Skeletal muscle tissue (tissue), 3 donors: ENCODE measurements at regions not wholly inside any gene's neighbourhood (a gene's known extent, or its start where the extent isn't known, plus 50 kb on each side); places are given as distances from the start of the nearest gene placed in this dataset.
A peak's percentile ranks its signal among the peaks of the same experiment; 100 is the strongest.

ENCODE experiments used
- H3K27ac ChIP-seq: one replicate; pipeline ENCODE4 v1.7.0; 2013; ENCODE audit warnings: mild to moderate bottlenecking, low read depth, low read length, inconsistent platforms
- H3K27me3 ChIP-seq, 3 donors: one replicate each; pipeline ENCODE4 v1.7.0; 2013; ENCODE audit warnings: low read length in 3 of 3; ENCODE audit not compliant: control insufficient read depth in 3 of 3, insufficient read depth in 3 of 3
- H3K36me3 ChIP-seq, 3 donors: one replicate each; pipeline ENCODE4 v1.7.0; 2013; ENCODE audit warnings: low read length in 3 of 3; ENCODE audit not compliant: control insufficient read depth in 3 of 3, insufficient read depth in 3 of 3
- H3K4me1 ChIP-seq, 3 donors: one replicate each; pipeline ENCODE4 v1.7.0; 2013; ENCODE audit warnings: low read length in 3 of 3, mild to moderate bottlenecking in 3 of 3; ENCODE audit not compliant: control insufficient read depth in 3 of 3, insufficient read depth in 3 of 3
- H3K4me3 ChIP-seq, 3 donors: one replicate each; pipeline ENCODE4 v1.7.0; 2013; ENCODE audit warnings: low read length in 3 of 3
- H3K9ac ChIP-seq, 3 donors: one replicate each; pipeline ENCODE4 v1.7.0; 2013; ENCODE audit warnings: low read length in 3 of 3, mild to moderate bottlenecking in 3 of 3, moderate library complexity in 2 of 3, low read depth in 1 of 3
- H3K9me3 ChIP-seq, 3 donors: one replicate each; pipeline ENCODE4 v1.7.0; 2013; ENCODE audit warnings: low read length in 3 of 3; ENCODE audit not compliant: control insufficient read depth in 3 of 3
- donor health status: Osteomylitis.

DNA sequence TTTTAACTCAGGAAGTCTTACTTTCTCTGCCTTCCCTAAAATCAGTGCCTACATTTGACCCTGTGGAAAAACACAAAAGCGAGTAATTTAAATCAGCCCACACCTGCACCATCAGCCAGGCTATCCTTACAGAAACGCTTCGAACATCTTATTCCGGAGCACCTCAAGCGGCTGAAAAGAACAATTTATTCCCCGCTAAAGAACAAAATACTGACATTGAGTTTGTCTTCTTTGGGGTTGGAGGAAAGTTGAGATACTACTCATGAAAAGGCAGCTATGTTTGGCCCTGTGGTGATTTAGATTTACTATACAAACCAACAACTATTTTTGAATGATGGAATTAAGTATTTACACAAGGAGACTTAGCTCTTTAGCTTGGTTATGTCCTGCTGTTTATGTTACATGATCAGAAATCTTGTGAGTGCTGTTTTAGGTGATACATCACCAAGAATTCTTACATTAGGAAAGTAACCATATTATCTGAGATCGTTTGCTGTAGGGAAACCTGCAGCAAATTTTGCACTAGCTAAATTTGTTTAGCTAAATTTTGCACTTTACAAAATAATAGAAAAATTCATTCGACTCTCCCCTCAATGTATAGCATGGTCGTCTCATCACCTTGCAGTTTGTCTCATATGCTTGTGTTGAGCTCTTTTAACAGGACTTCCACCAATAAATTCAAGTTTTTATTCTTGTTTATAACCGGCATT lies 158.8 kb upstream of the SIX2 start:
- Histone ChIP-seq H3K27me3 (peaks cover 8 to 50% (median 26%) of the 10 kb centered on the region in 3 donors), H3K9me3 (no peaks in the 10 kb centered on the region), H3K4me3 (peak overlapping the region; percentile 59 to 66 (median 60)), H3K9ac (peak overlapping the region in 2 of 3 donors; percentile 3 to 72), H3K36me3 (no peaks in the 10 kb centered on the region), H3K27ac (no peak overlapping the region), H3K4me1 (peaks cover 6 to 13% (median 6%) of the 10 kb centered on the region in 3 donors)

- H3K4me3 ChIP-seq: no peak overlapping the region
- no peak overlapping the region for H3K9ac ChIP-seq
- H3K36me3 ChIP-seq: no peaks in the 10 kb centered on the region
- H3K4me1 ChIP-seq: peaks cover 6 to 13% (median 6%) of the 10 kb centered on the region in 3 donors
- peaks cover 8 to 53% (median 27%) of the 10 kb centered on the region in 3 donors for H3K27me3 ChIP-seq
- H3K27ac ChIP-seq: no peak overlapping the region
- H3K9me3 ChIP-seq: no peaks in the 10 kb centered on the region
These were observed 157.1 kb upstream of the SIX2 start for GRCh38 chr2:45166229-45166890.

DNA sequence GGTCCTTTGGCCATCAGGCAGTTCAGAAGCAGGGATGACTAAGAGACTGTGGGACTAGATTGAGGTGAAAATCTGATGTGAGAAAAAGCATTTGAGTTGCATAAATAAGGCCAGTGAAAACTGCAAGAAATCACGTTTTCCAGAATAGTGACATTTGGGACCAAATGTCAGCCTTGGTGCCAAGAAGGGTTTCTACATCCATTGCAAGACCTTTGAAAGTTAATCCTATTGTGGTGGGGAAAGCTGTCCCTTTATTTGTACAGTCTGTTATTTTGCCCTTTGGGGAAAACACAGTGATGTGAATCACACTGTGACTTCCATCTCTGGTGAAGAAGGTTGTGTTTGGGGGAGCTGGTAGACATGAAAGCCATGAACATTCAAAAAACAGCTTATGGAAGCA lies 153.5 kb upstream of the SIX2 start:
- H3K4me3 ChIP-seq: no peak overlapping the region
- peaks cover 6 to 30% (median 17%) of the 10 kb centered on the region in 3 donors for H3K27me3 ChIP-seq
- H3K36me3 ChIP-seq: no peaks in the 10 kb centered on the region

DNA sequence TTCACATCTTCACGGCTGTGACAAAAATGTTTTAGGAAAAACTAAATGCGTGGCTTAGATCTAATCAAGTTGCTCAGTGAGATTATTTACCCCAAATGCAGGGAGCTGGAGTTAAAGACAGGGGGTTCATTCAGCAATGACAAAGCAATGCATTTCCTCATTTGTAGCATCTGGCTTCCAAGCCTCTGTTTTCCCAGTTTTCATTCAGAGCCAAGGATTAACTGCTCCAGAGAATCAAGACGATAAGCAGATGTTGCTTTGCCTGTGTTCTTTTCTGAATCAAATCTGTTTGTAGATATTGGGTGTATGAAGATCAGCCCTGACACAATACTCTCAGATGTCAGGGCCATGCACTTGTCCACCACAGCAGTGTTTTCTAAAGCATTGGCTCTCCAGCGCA lies 147.4 kb upstream of the SIX2 start:
- Histone ChIP-seq H3K27me3 (peaks cover 0 to 4% (median 0%) of the 10 kb centered on the region in 3 donors), H3K4me1 (no peaks in the 10 kb centered on the region), H3K36me3 (no peaks in the 10 kb centered on the region), H3K9ac (no peak overlapping the region), H3K9me3 (no peaks in the 10 kb centered on the region), H3K27ac (no peak overlapping the region), H3K4me3 (no peak overlapping the region)

More for the DNA sequence above, 153.5 kb upstream of the SIX2 start:
- H3K9me3 ChIP-seq: no peaks in the 10 kb centered on the region
- H3K4me1 ChIP-seq: no peaks in the 10 kb centered on the region
- H3K9ac ChIP-seq: no peak overlapping the region
- H3K27ac ChIP-seq: no peak overlapping the region

DNA sequence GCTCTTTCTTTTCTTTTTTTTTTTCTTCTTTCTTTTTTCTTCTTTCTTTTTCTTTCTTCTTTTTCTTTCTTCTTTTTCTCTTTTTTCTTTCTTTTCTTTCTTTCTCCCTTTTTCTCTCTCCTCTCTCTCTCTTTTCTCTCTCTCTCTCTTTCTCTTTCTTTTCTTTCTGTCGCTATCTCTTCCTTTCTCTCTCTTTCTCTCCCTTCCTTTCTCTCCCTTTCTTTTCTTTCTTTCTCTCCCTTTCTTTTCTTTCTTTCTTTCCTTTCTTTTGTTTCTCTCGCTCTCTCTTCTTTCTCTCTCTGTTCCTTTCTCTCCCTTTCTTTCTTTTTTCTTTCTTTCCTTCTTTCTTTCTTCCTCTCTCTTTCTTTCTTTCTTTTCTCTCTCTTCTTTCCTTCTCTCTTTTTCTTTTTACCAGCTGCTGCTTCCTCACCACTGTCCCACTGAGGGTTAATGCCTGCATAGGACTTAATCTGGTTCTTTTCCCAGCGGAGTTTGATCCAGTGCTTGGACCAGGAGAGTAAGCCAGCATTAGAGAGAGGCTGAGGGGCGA lies 145.4 kb upstream of the SIX2 start:
- no peak overlapping the region for H3K4me3 ChIP-seq
- H3K9me3 ChIP-seq: peaks cover 3 to 7% (median 5%) of the 10 kb centered on the region in 3 donors
- H3K27me3 ChIP-seq: no peaks in the 10 kb centered on the region
- no peak overlapping the region for H3K9ac ChIP-seq
- no peak overlapping the region for H3K27ac ChIP-seq
- no peaks in the 10 kb centered on the region for H3K36me3 ChIP-seq
- H3K4me1 ChIP-seq: no peaks in the 10 kb centered on the region

GRCh38 chr2:45154144-45154543 lies 144.9 kb upstream of the SIX2 start:
- no peak overlapping the region for H3K27ac ChIP-seq
- H3K4me1 ChIP-seq: no peaks in the 10 kb centered on the region
- H3K9ac ChIP-seq: no peak overlapping the region
- no peak overlapping the region for H3K4me3 ChIP-seq
- H3K9me3 ChIP-seq: peaks cover 3 to 7% (median 5%) of the 10 kb centered on the region in 3 donors
- H3K27me3 ChIP-seq: no peaks in the 10 kb centered on the region
- no peaks in the 10 kb centered on the region for H3K36me3 ChIP-seq

DNA sequence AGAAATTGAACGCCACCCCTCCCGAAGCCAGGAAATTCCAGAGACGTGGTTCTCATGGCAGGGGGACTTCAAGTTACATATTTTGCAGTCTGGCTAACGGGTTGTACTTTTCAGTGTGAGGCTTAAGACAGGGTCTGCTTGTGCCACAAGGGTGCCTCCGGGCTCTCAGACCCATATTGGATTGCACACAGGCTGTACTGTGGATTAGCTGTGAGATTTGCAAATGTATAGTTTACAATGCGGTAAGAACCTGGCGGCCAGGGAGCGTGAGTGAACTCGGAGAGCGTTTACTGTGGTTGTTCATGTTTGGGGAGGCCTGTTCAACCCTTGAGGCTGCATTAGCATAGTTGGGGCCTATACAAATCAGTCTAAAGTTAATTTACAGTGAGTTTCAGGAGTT lies 143.9 kb upstream of the SIX2 start:
- H3K36me3 ChIP-seq: no peaks in the 10 kb centered on the region
- H3K9ac ChIP-seq: no peak overlapping the region
- no peak overlapping the region for H3K4me3 ChIP-seq
- H3K9me3 ChIP-seq: peaks cover 3 to 7% (median 5%) of the 10 kb centered on the region in 3 donors
- H3K27me3 ChIP-seq: no peaks in the 10 kb centered on the region
- H3K27ac ChIP-seq: no peak overlapping the region
- H3K4me1 ChIP-seq: no peaks in the 10 kb centered on the region

DNA sequence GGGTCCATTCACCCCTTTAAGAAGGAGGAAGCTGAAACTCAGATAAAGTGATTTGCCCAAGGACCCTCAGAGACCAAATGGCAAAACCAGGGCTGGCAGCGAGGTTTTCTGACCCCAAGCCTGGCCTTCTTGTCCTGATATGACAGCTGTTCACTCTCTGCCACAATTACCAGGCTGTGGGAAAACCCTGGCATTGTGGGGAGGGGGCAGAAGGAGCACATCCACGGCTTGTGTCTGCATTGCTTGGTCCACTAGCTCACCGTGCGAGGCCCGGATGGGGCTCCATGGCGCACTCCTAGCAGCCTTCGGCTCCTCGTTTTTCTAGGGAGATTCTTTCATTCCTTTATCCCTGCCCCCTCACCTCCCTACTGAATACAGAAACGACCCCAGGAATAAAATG lies 143.4 kb upstream of the SIX2 start:
- Histone ChIP-seq H3K9ac (no peak overlapping the region), H3K27me3 (no peaks in the 10 kb centered on the region), H3K27ac (no peak overlapping the region), H3K36me3 (no peaks in the 10 kb centered on the region), H3K4me3 (no peak overlapping the region), H3K4me1 (no peaks in the 10 kb centered on the region), H3K9me3 (peaks cover 3 to 7% (median 5%) of the 10 kb centered on the region in 3 donors)

DNA sequence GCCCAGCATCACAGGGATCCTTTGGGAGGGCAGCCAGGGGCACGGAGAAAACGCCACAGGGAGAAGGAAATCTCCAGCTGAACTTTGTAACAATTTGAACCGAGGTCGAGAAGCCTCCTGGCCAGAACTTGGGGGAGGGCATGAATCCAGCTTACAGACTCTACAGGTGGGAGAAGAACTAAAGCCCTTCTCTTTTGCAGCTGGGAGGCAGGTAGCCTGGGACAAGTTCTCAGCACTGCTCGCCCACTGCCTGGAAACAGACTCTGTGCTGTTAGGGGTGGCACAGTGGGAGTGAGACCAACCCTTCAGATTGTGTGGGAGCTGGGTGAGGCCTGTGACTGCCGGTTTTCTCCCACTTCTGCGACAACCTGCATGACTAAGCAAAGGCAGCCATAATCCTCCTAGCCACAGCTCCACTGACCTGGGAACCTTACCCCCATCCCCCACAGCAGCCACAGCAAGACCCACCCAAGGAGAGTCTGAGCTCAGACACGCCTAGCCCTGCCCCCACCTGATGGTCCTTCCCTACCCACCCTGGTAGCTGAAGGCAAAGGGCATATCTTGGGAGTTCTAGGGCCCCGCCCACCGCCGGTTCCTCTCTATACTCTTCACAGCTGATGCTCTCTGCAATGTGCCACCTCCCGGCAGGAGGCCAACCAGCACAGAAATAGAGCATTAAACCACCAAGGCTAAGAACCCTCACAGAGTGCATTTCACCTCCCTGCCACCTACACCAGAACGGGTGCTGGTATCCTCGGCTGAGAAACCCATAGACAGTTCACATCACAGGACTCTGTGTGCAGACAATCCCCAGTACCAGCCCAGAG lies 136.0 kb upstream of the SIX2 start:
- Histone ChIP-seq H3K4me3 (no peak overlapping the region), H3K9me3 (peaks cover 0 to under 1% (median 0%) of the 10 kb centered on the region in 3 donors), H3K4me1 (no peaks in the 10 kb centered on the region), H3K27ac (no peak overlapping the region), H3K9ac (no peak overlapping the region), H3K27me3 (peaks cover 3 to 9% (median 7%) of the 10 kb centered on the region in 3 donors), H3K36me3 (no peaks in the 10 kb centered on the region)
